T-helper 2 cell treated with Interferon-gamma antibody and Interleukin-4, amounts not matched to agents 100 ng/mL and 5 ng/mL, for 36 hours (primary cell): ENCODE measurements at regions not wholly inside any gene's neighbourhood (a gene's known extent, or its start where the extent isn't known, plus 50 kb on each side); places are given as distances from the start of the nearest gene placed in this dataset.

Experiments used
- intact Hi-C: fragments of 100-400 bp; cut with micrococcal nuclease; formaldehyde crosslinking; loops from one replicate; pipeline ENCODE4 v1.15.1; 2023

DNA sequence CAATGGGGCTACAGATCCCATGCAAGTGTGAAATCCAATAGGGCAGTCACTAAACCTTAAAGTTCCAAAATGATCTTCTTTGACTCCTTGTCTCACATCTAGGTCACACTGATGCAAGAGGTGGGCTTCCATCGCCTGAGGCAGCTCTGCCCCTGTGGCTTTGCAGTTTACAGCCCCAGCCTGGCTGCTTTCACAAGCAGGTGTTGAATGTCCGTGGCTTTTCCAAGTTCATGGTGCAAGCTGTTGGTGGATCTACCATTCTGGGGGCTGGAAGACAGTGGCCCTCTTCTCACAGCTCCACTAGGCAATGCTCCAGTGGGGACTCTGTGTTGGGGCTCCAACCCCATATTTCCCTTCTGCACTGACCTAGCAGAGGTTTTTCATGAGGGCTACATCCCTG is 68.5 kb upstream of the PRR20G start:
- intact Hi-C loops: no loop called here

DNA sequence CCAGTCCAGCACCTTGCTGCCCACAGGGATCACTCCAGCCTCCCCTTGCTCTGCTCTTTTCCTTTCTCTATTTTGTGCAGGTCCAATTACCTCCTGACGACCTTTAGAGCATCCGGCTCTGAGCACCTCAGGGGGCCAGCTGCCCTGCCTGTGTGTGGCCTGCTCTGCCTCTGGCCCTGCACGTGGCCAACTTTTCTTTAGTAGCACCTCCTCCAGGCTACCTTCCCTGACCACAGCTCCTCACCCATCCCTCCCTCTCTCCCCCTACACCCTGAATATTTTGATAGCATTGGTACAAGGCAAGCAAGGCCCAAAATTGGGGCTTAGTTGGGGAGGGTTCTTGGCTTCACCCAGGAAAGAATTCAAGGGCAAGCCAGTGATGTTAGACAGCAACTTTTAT is 66.9 kb upstream of the PRR20G start:
- intact Hi-C loops: no loop called here

GRCh38 chr3:127352612-127353011 is 64.8 kb upstream of the PRR20G start:
- intact Hi-C loops: no loop called here

DNA sequence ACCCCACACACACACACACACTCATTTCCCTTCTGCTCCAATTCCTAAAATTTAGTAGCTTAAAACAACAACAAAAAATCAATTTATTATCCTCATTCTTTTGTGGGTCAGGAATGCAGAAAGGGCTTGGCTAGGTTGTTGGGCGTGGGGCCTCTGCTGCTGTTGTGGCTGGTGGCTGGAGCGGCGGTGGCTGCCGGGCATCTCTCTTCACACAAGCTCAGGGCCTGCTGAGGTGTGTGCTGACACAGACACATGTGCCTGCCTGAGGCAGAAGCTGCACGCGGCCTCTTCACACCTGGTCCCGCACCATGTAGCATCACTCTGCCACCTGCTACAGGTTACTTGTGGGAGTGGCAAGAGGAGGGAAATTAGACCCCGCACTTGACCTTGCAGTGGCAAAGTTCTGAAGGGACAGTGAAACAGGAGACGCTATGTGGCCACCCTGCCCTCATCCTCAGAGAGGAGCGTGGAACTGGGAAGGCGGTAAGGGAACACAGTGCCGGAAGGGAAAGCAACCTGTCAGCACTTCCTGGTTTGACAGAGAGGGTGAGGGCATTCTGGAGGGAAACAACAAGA is 64.0 kb upstream of the PRR20G start:
- intact Hi-C loops: no loop called here

DNA sequence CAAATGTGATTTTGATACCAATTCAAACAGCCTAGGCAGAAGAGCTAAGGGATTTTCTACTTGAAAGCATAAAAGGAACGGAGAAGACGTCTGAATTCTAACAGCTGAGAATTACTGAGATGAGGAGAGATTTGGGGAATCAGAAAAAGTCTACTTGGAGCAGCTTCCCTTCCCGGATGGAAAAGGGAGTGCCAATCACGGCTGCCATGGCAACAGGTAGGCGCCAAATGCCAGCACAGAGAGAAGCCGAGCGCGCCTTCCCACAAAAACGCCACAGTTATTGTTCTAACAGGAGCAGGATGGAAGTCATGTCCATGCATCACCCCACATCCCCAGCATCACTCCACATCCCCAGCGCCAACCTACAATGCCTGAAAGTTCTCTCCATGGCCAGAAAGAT is 63.5 kb upstream of the PRR20G start:
- intact Hi-C loops: no loop called here

GRCh38 chr3:127350172-127351050 is 62.6 kb upstream of the PRR20G start:
- intact Hi-C loops: no loop called here

- intact Hi-C loops: no loop called here
These were observed 61.8 kb upstream of the PRR20G start for GRCh38 chr3:127349501-127350171.

- intact Hi-C loops: no loop called here
These were observed 54.9 kb upstream of the PRR20G start for GRCh38 chr3:127342735-127343134.

GRCh38 chr3:127339928-127340861 is 52.3 kb upstream of the PRR20G start:
- intact Hi-C loops: no loop called here

DNA sequence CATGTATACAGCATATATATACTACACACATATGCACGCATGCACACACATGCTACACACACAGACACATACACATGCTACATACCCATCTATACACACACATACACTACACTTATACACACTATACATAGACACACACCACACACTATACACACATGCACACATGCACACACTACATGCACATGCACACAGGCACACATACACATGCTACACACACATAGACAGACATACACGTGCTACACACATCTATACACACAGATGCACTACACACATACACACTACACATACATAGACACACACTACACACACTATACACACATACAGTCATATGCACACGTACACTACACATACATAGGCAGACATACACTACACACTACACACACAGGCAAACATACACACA is 51.2 kb upstream of the PRR20G start:
- intact Hi-C loops: no loop called here

DNA sequence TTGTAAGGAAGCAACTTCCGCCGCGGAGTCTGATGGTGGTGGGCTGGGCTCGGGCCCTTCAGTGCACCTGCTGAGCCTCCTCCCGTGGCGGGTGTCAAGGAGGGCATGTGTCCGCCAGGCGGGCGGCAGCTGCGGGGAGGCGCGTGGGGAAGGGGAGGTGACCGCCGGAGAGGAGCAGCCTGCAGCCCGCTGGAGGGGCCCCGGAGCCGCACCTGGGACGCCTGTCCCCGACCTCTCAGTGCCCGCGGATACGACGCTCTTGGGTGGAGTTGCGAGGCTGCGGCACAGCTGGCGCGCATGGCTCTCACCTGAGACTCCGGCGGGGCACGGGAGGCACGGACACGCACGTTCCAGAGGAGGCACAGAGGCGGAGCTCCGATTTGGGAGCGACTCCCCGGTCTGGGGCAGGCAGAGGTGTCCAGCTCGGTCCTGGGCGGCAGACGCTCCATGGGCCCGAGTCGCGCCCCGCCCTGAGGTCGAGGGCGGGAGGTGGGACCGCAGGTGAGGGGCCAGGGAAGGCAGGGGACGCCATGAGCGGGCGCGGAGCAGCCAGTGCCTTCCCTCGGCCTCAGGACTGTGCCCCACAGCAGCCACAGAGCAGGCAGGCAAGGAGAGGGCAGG is 50.2 kb upstream of the PRR20G start:
- intact Hi-C loops: no loop called here
